B cell (primary cell): ENCODE measurements at regions not wholly inside any gene's neighbourhood (a gene's known extent, or its start where the extent isn't known, plus 50 kb on each side); places are given as distances from the start of the nearest gene placed in this dataset.

ENCODE experiments used
- CTCF ChIP-seq: fragments of 200-600 bp; IDR thresholded peaks from one replicate; pipeline ENCODE4 v1.8.0; 2022; ENCODE audit warnings: antibody characterized with exemption, mild to moderate bottlenecking
- EZH2 ChIP-seq: IDR thresholded peaks from 2 replicates; pipeline ENCODE4 v1.6.1; 2012; ENCODE audit warnings: borderline replicate concordance, low read depth, mild to moderate bottlenecking, moderate library complexity, low read length; ENCODE audit not compliant: insufficient read depth, poor library complexity, severe bottlenecking

- TF ChIP-seq EZH2 (no peak), CTCF (no peak)
Measured at GRCh38 chr1:165992533-165992932, 165.1 kb downstream of the UCK2 start.
